ENCODE measurements at regions not wholly inside any gene's neighbourhood (a gene's known extent, or its start where the extent isn't known, plus 50 kb on each side); places are given as distances from the start of the nearest gene placed in this dataset.
A peak's percentile ranks its signal among the peaks of the same experiment; 100 is the strongest.

DNA sequence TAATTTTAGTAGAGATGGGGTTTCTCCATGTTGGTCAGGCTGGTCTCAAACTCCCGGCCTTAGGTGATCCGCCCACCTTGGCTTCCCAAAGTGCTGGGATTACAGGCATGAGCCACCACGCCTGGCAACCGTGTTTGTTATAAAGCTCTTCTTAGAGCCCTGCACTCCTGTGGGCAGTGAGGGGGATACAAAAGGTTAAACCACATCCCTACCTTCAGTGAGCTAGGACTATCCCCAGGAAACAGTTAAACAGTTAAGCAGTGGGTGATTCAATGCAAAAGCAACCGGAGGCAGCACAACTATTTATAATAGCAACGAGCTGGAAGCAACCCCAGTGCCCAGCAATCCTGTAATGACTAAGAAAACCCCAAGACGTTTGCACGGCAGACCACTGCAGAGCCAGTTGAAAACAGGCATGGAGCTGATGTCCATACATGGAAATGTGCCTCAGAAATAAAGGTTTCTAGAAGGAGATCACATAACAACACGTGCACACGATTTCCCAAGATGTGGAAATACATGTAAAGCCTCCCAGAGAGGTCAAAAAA is 107.2 kb upstream of the LYZL2 start:
- DNase-seq (ENCODE audit: low spot score): peak; percentile 57
- no peak for TF ChIP-seq CTCF (IDR thresholded peaks at IDR 0.05; ENCODE audit: extremely low read depth, missing control alignments)

DNA sequence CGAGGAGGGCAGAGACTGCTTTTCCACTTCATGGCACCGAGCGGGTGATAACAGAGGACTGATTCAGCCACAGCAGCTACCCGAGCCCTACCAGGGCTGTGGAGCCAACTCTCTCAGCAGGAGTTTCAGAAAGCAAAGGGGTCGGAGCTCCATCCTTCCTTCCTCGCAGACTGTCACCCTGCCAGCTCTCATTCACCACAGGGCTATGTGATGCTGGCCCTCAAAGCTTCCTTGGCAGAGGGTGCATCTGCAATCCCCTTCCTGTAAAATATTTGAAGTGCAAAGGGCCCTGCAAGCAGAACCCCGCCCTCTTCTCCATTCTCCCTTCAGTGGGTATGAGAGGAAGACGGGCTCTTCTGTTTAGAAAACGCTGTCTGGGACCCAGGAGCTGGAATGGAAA is 105.3 kb upstream of the LYZL2 start:
- TF ChIP-seq CTCF (IDR thresholded peaks at IDR 0.05; ENCODE audit: extremely low read depth, missing control alignments): no peak
- no peak for DNase-seq (ENCODE audit: low spot score)

DNA sequence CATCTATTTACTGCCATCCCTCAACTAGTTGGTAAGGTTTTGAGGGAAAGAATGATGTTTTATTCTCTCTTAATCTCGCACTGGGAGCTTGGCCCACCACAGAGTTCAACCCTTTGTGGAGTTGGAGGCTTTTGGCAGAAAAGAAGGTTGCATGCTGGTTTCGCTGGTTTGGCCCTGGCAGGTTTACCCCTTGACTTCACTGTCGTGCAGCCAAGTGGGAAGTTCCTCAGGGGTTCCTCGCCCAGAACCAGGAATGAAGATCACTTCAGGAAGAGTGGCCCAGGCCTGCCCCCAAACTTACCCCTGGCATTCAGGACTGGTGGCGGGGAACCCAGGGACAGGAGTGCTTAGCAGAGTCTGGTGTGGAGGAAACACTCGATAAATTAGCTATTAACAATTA is 103.1 kb upstream of the LYZL2 start:
- no peak for DNase-seq (ENCODE audit: low spot score)
- no peak for TF ChIP-seq CTCF (IDR thresholded peaks at IDR 0.05; ENCODE audit: extremely low read depth, missing control alignments)

DNA sequence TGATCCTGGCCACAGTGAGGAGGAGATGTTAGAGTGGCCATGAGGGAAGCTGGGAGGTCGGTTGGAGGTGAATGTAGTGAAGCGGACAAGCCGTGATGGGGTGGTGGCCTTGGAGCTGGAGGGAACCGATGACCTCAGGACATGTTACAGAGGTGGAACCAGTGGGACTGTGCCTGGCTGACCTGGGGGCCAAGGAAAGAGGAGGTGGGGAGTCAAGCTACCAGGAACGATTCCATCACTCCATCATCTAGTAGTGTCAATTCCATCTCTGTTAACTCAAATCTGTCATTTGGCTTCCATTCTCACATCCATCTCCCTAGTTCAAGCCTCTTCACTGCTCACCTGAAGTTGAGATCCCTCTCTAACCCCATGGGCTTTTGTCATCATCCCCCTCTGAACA is 102.4 kb upstream of the LYZL2 start:
- no peak for DNase-seq (ENCODE audit: low spot score)
- no peak for TF ChIP-seq CTCF (IDR thresholded peaks at IDR 0.05; ENCODE audit: extremely low read depth, missing control alignments)

- TF ChIP-seq CTCF (IDR thresholded peaks at IDR 0.05; ENCODE audit: extremely low read depth, missing control alignments): no peak
Measured at GRCh38 chr10:30730306-30730705, 100.8 kb upstream of the LYZL2 start.

DNA sequence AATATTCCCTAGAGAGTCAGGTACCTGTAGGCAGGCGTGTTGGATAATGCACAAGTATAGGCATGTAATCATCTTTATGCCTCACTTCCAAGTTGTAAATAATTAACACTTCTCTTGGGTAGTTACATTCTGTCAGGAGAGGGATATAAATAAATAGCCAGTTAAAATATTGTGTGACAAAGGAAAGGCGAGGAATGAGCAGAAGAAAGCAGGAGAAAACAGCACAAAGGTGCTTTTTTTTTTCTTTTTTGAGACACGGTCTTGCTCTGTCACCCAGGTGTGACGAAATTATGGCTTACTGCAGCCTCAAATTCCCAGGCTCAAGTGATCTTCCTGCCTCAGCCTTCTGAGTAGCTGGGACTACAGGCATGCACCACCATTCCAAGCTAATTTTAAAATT is 99.2 kb upstream of the LYZL2 start:
- no peak for DNase-seq (ENCODE audit: low spot score)
- no peak for TF ChIP-seq CTCF (IDR thresholded peaks at IDR 0.05; ENCODE audit: extremely low read depth, missing control alignments)

More at GRCh38 chr10:30730306-30730705, 100.8 kb upstream of the LYZL2 start:
- DNase-seq (ENCODE audit: low spot score): no peak

- no peak for TF ChIP-seq CTCF (IDR thresholded peaks at IDR 0.05; ENCODE audit: extremely low read depth, missing control alignments)
- DNase-seq (ENCODE audit: low spot score): no peak
Measured at GRCh38 chr10:30728127-30728526, 98.6 kb upstream of the LYZL2 start.
